ENCODE measurements at regions not wholly inside any gene's neighbourhood (a gene's known extent, or its start where the extent isn't known, plus 50 kb on each side); places are given as distances from the start of the nearest gene placed in this dataset.

GRCh38 chr6:67812693-67813092, 822.4 kb upstream of the ADGRB3 start:
- TF ChIP-seq EZH2 (optimal IDR thresholded peaks at IDR 0.05; ENCODE audit: low read depth, low read length) (no peak), CTCF (IDR thresholded peaks at IDR 0.05; ENCODE audit: low read length) (no peak), EZH2phosphoT487 (IDR thresholded peaks at IDR 0.05; ENCODE audit: low read length) (no peak)
